Spleen (tissue), 11 donors: ENCODE measurements at regions not wholly inside any gene's neighbourhood (a gene's known extent, or its start where the extent isn't known, plus 50 kb on each side); places are given as distances from the start of the nearest gene placed in this dataset.

Experiments
- DNase-seq: peaks from one replicate; pipeline ENCODE4 v3.0.0-alpha.2; 2020
- H3K27ac ChIP-seq, 8 donors: fragments of 200-600 bp; sonication (generic) in 7 of 8; 1 replicate in 4 of 8; 2 replicates in 4 of 8; pipeline versions ENCODE4 v1.5.0 to v1.8.0; 2016 to 2021; ENCODE audit warnings: inconsistent platforms in 4 of 8, mild to moderate bottlenecking in 4 of 8, moderate library complexity in 1 of 8
- H3K27me3 ChIP-seq, 7 donors: fragments of 200-600 bp; sonication (generic) in 6 of 7; replicated peaks in 1 of 7; 1 replicate in 4 of 7; 2 replicates in 3 of 7; pipeline versions ENCODE4 v1.5.0 to v1.8.0; 2016 to 2021; ENCODE audit warnings: inconsistent platforms in 3 of 7, mild to moderate bottlenecking in 1 of 7
- H3K36me3 ChIP-seq, 6 donors: fragments of 200-600 bp; sonication (generic) in 5 of 6; 1 replicate in 4 of 6; 2 replicates in 2 of 6; pipeline versions ENCODE4 v1.5.0 to v1.8.0; 2016 to 2021; ENCODE audit warnings: inconsistent platforms in 2 of 6
- H3K4me1 ChIP-seq, 6 donors: fragments of 200-600 bp; sonication (generic) in 5 of 6; 1 replicate in 3 of 6; 2 replicates in 3 of 6; pipeline versions ENCODE4 v1.5.0 to v1.8.0; 2016 to 2021; ENCODE audit warnings: inconsistent platforms in 3 of 6
- H3K4me3 ChIP-seq, 8 donors: fragments of 200-600 bp; sonication (generic) in 7 of 8; 1 replicate in 4 of 8; 2 replicates in 4 of 8; pipeline versions ENCODE4 v1.5.0 to v1.8.0; 2016 to 2021; ENCODE audit warnings: inconsistent platforms in 4 of 8, mild to moderate bottlenecking in 4 of 8, moderate library complexity in 2 of 8
- H3K9me3 ChIP-seq, 8 donors: fragments of 200-600 bp; sonication (generic) in 7 of 8; 1 replicate in 4 of 8; 2 replicates in 4 of 8; pipeline versions ENCODE4 v1.5.0 to v1.8.0; 2016 to 2021; ENCODE audit warnings: inconsistent platforms in 4 of 8
- CTCF ChIP-seq, 11 experiments: fragments of 200-600 bp in 7 of 11; fragments of 450-650 bp in 4 of 11; sonication (generic) in 4 of 11; IDR thresholded peaks in 8 of 11; conservative IDR thresholded peaks in 3 of 11; 1 replicate in 7 of 11; 2 replicates in 4 of 11; pipeline versions ENCODE4 v1.4.0 to v1.8.0; 2016 to 2021; ENCODE audit warnings: antibody characterized with exemption in 11 of 11, inconsistent platforms in 4 of 11, mild to moderate bottlenecking in 1 of 11
- POLR2A ChIP-seq, 3 donors: fragments of 450-650 bp; IDR thresholded peaks; one replicate each; pipeline ENCODE4 v1.5.1; 2017; ENCODE audit warnings: antibody characterized with exemption in 3 of 3, mild to moderate bottlenecking in 1 of 3
- POLR2AphosphoS5 ChIP-seq, 3 donors: sonication (generic); formaldehyde crosslinking; IDR thresholded peaks; one replicate each; pipeline ENCODE4 v1.5.1; 2017; ENCODE audit warnings: antibody characterized with exemption in 3 of 3
- WGBS, 5 donors: extraction: QIAGEN DNeasy Blood & Tissue Kit in 3 of 5; methylation state at CpG; one replicate each; pipeline versions ENCODE4 v1.1.5 to v1.1.7; 2013 to 2018; 5-methylcytosine and 5-hydroxymethylcytosine counted together
- intact Hi-C: fragments of 100-400 bp; cut with DNase I; formaldehyde crosslinking; loops from one replicate; pipeline ENCODE4 v1.15.0; 2023; ENCODE audit warnings: low total_unique reads
- donor health status: healthy with polysubstance abuse.
- donor health status: DM: no; HTN: no; CAD: no; lungs with moderate emphysema.
- donor health status: DM: no; HTN: no; CAD: no.
- donor health status: Bipolar disorder and iron deficiency.
- donor health status: healthy.
- donor health status: DM: no; HTN: no; CAD: no.
- donor health status: DM: yes; HTN: yes; CAD: no.

- 82 to 86% (median 83%) methylated on average over 6 to 7 of the region's 7 CpGs for WGBS, 5 donors
- H3K4me1 ChIP-seq: no peaks in the 10 kb centered on the region
- TF ChIP-seq CTCF (IDR thresholded peaks at IDR 0.05 in 8 of 11, conservative IDR thresholded peaks at IDR 0.05 in 3 of 11): no peak
- no peak for TF ChIP-seq POLR2A (IDR thresholded peaks at IDR 0.05)
- TF ChIP-seq POLR2AphosphoS5 (IDR thresholded peaks at IDR 0.05): no peak
- H3K9me3 ChIP-seq: no peaks in the 10 kb centered on the region
- no peak overlapping the region for H3K4me3 ChIP-seq
- no peak overlapping the region for H3K27ac ChIP-seq
- H3K27me3 ChIP-seq: no peaks in the 10 kb centered on the region
- intact Hi-C loops: no loop called here
- DNase-seq: no peak
- no peaks in the 10 kb centered on the region for H3K36me3 ChIP-seq
These were observed 268.5 kb upstream of the NPSR1 start for GRCh38 chr7:34389332-34390078.

GRCh38 chr7:34390103-34390502, 267.9 kb upstream of the NPSR1 start:
- WGBS, 5 donors: 65 to 87% (median 73%) methylated on average over 1 of the region's 1 CpG
- intact Hi-C loops: no loop called here
- no peak for DNase-seq
- no peak for TF ChIP-seq CTCF (IDR thresholded peaks at IDR 0.05 in 8 of 11, conservative IDR thresholded peaks at IDR 0.05 in 3 of 11)
- TF ChIP-seq POLR2A (IDR thresholded peaks at IDR 0.05): no peak
- TF ChIP-seq POLR2AphosphoS5 (IDR thresholded peaks at IDR 0.05): no peak
- Histone ChIP-seq H3K9me3 (no peaks in the 10 kb centered on the region), H3K27me3 (no peaks in the 10 kb centered on the region), H3K4me1 (no peaks in the 10 kb centered on the region), H3K4me3 (no peak overlapping the region), H3K36me3 (no peaks in the 10 kb centered on the region), H3K27ac (no peak overlapping the region)

GRCh38 chr7:34392972-34393371, 265.0 kb upstream of the NPSR1 start:
- Histone ChIP-seq H3K27me3 (no peaks in the 10 kb centered on the region), H3K27ac (no peak overlapping the region), H3K9me3 (no peaks in the 10 kb centered on the region), H3K4me1 (no peaks in the 10 kb centered on the region), H3K36me3 (no peaks in the 10 kb centered on the region), H3K4me3 (no peak overlapping the region)
- no peak for DNase-seq
- TF ChIP-seq CTCF (IDR thresholded peaks at IDR 0.05 in 8 of 11, conservative IDR thresholded peaks at IDR 0.05 in 3 of 11): no peak
- no peak for TF ChIP-seq POLR2A (IDR thresholded peaks at IDR 0.05)
- TF ChIP-seq POLR2AphosphoS5 (IDR thresholded peaks at IDR 0.05): no peak
- intact Hi-C loops: no loop called here

GRCh38 chr7:34396437-34397064, 261.5 kb upstream of the NPSR1 start:
- no peak for DNase-seq
- no peaks in the 10 kb centered on the region for H3K27me3 ChIP-seq
- H3K9me3 ChIP-seq: peaks cover 0 to 10% (median 0%) of the 10 kb centered on the region in 8 donors
- WGBS, 5 donors: 68 to 78% (median 76%) methylated on average over 2 of the region's 2 CpGs
- H3K27ac ChIP-seq: no peak overlapping the region
- no peaks in the 10 kb centered on the region for H3K36me3 ChIP-seq
- no peak for TF ChIP-seq POLR2A (IDR thresholded peaks at IDR 0.05)
- TF ChIP-seq CTCF (IDR thresholded peaks at IDR 0.05 in 8 of 11, conservative IDR thresholded peaks at IDR 0.05 in 3 of 11): no peak
- no peak for TF ChIP-seq POLR2AphosphoS5 (IDR thresholded peaks at IDR 0.05)
- intact Hi-C loops: no loop called here
- H3K4me3 ChIP-seq: no peak overlapping the region
- no peaks in the 10 kb centered on the region for H3K4me1 ChIP-seq
